ENCODE measurements at regions not wholly inside any gene's neighbourhood (a gene's known extent, or its start where the extent isn't known, plus 50 kb on each side); places are given as distances from the start of the nearest gene placed in this dataset.
A peak's percentile ranks its signal among the peaks of the same experiment; 100 is the strongest.

DNA sequence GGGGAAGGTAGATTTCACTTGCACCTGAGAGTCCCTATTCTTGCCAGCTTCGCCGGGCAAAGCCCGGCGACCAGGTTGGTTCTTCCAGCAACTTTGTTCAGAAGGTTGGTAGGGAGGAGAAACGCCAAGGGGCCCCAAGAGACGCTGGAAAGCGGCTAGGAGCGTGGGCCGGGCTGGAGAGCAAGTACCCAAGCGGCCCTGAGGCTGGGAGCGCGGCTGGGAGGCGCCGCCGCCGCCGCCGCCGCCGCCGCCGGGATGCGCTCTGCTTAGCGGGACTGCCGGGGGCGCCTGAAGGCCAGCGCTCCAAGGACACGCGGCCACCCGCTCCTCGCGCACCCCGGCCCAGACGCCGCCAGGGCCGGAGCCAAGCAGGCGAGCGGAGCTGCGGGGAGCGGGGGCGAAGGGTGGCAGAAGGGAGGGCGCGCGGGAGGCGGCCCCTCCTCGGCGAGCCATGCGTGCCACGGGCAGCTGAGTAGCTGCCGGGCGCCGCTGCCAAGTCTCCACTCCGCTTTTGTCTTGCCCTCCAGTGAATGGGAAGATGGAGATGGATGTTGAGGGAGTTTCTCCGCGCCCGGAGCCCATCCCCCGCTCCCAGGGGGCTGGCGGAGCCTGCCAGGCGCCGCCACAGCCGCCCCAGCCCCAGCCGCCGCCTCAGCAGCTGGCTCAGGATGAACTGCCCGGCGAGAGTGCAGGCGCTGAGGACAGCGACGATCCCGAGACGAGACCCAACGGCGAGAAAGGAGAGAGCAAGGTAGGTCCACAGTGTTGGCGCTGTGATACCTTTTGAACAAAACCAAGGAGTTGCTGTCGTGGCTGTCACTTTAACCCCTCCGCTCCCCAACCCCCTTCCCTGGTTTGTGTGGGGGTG is 227.4 kb upstream of the AZI2 start:
- peaks cover 5% of the 10 kb centered on the region for H3K27me3 ChIP-seq (replicated peaks; ENCODE audit: control insufficient read depth, insufficient read depth, low read length)
- DNase-seq (ENCODE audit: low read depth) = peak; percentile 49
- no peaks in the 10 kb centered on the region for H3K9me3 ChIP-seq (ENCODE audit: control insufficient read depth, low read length)
- peak overlapping the region; percentile 83 for H3K4me3 ChIP-seq (ENCODE audit: low read length)
- no peaks in the 10 kb centered on the region for H3K36me3 ChIP-seq (ENCODE audit: control insufficient read depth, insufficient read depth, low read length, severe bottlenecking)
- H3K9ac ChIP-seq (ENCODE audit: low read length) = peak overlapping the region; percentile 66
- H3K4me1 ChIP-seq (ENCODE audit: control insufficient read depth, insufficient read depth, low read length) = peaks cover 8% of the 10 kb centered on the region

DNA sequence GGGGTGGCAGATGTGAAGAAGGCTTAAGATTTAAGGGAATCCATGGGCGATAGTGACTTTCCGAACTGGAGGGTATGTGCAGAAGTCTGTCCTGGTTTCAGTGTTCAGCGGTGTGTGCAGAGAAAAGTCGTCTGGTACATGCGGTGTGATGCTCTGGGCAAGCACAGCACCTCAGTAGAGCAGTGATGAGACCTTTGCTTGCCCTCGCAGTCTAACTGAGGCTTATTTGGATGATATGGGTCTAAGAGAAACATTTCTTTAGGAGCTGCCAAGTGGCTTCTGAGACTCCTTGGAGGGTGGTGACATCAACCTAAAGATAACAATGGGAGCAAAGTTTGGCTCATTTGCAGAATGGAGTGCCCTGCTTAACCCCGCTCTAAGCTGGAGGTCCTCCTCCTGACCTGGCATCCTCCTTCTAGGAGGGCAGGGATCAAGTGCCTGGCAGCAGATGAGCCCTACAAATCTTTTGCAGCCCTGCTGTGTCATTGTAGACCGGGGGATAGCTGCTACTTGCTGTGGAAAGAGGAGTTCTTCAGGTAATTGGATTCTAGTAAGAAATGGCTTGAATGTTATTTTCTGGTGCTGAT is 228.1 kb upstream of the AZI2 start:
- DNase-seq (ENCODE audit: low read depth) = no peak
- Histone ChIP-seq H3K9me3 (ENCODE audit: control insufficient read depth, low read length) (no peaks in the 10 kb centered on the region), H3K4me1 (ENCODE audit: control insufficient read depth, insufficient read depth, low read length) (peaks cover 8% of the 10 kb centered on the region), H3K27me3 (replicated peaks; ENCODE audit: control insufficient read depth, insufficient read depth, low read length) (peaks cover 5% of the 10 kb centered on the region), H3K36me3 (ENCODE audit: control insufficient read depth, insufficient read depth, low read length, severe bottlenecking) (no peaks in the 10 kb centered on the region), H3K4me3 (ENCODE audit: low read length) (peak overlapping the region; percentile 83), H3K9ac (ENCODE audit: low read length) (peak overlapping the region; percentile 66)

DNA sequence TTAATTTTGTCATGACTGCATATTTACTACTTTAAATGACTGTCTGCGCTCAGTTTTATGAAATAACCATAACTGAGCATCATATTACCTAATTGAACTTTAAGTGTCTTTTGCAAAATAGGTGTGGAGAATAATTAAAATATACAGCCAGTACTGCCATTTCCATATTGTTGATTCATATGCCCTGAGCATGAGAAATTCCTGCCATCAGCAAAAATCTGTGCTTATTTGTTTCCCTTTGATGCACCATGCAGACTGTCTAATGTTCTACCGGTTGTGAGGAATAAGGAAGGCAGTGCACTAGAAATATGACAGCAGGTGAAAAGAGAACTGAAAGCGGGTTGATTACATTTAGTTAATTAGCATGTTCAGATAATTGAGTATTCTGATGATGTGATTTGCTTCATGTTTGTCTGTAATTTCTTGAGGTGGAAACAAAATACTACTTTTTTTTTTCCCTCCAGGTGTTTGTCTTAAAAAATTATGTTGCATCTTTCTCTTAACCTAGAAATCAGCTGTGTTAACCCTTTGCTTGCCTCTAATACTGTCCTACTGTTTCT is 229.4 kb upstream of the AZI2 start:
- H3K4me3 ChIP-seq (ENCODE audit: low read length) = peak overlapping the region; percentile 83
- H3K9me3 ChIP-seq (ENCODE audit: control insufficient read depth, low read length) = no peaks in the 10 kb centered on the region
- H3K4me1 ChIP-seq (ENCODE audit: control insufficient read depth, insufficient read depth, low read length) = peaks cover 8% of the 10 kb centered on the region
- DNase-seq (ENCODE audit: low read depth) = no peak
- H3K9ac ChIP-seq (ENCODE audit: low read length) = no peak overlapping the region
- H3K36me3 ChIP-seq (ENCODE audit: control insufficient read depth, insufficient read depth, low read length, severe bottlenecking) = no peaks in the 10 kb centered on the region
- H3K27me3 ChIP-seq (replicated peaks; ENCODE audit: control insufficient read depth, insufficient read depth, low read length) = peaks cover 5% of the 10 kb centered on the region

DNA sequence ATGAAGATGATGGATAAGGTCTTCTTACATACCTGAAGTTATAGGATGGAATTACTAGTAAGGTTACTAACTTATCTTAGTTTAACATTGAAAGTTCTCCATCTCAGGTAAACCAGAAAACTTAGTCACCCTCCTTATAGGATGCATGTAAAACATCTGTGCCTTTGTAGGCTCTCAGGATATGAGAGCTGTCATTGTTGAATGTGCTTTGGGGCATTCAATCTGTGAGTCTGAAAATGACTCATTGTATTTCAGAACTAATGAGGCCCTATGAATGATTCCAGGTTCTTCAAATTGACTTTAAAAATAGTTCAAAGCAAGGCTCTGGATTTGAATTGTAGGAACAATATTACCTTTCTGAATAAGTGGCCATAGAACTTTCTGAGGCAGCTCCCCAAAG is 237.7 kb upstream of the AZI2 start:
- H3K9ac ChIP-seq (ENCODE audit: low read length) = no peak overlapping the region
- no peaks in the 10 kb centered on the region for H3K27me3 ChIP-seq (replicated peaks; ENCODE audit: control insufficient read depth, insufficient read depth, low read length)
- no peak for DNase-seq (ENCODE audit: low read depth)
- H3K4me3 ChIP-seq (ENCODE audit: low read length) = no peak overlapping the region
- no peaks in the 10 kb centered on the region for H3K4me1 ChIP-seq (ENCODE audit: control insufficient read depth, insufficient read depth, low read length)
- no peaks in the 10 kb centered on the region for H3K9me3 ChIP-seq (ENCODE audit: control insufficient read depth, low read length)
- H3K36me3 ChIP-seq (ENCODE audit: control insufficient read depth, insufficient read depth, low read length, severe bottlenecking) = no peaks in the 10 kb centered on the region

DNA sequence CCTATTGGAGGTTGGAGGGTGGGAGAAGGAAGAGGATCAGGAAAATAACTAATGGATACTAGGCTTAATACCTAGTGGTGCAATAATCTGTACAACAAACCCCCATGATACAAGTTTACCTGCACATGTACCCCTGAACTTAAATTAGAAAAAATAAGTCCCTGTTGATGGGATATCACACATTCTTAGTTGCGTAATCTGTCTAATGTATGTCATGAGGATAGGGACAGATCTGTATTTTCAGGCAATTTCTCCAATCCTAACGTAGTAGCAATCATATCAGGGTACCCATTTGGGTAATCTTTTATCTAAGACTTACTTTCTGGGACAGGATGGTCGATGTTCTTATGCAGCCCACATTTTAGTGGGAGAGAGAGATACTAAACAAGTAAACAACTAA is 239.1 kb upstream of the AZI2 start:
- Histone ChIP-seq H3K9ac (ENCODE audit: low read length) (no peak overlapping the region), H3K27me3 (replicated peaks; ENCODE audit: control insufficient read depth, insufficient read depth, low read length) (no peaks in the 10 kb centered on the region), H3K4me3 (ENCODE audit: low read length) (no peak overlapping the region), H3K4me1 (ENCODE audit: control insufficient read depth, insufficient read depth, low read length) (no peaks in the 10 kb centered on the region), H3K9me3 (ENCODE audit: control insufficient read depth, low read length) (no peaks in the 10 kb centered on the region), H3K36me3 (ENCODE audit: control insufficient read depth, insufficient read depth, low read length, severe bottlenecking) (no peaks in the 10 kb centered on the region)
- no peak for DNase-seq (ENCODE audit: low read depth)

DNA sequence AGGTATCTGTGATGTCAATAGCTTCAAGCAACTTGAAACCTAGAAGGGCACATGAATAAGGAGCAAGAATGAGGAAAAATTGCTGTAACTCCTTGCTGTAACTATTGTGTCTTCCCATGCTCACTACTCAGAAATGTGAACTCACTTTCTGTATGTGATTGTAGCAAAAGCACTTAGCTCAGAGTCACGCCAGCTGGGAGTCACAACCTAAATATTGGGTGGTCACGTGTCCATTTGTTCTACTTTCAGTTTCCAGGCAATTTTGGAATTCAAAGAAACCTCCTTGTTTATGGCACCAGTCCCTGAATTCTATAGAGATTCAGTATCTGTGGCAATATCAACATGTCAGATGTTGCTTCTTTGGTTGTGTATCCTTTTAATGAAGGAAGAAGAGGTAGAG is 241.6 kb upstream of the AZI2 start:
- Histone ChIP-seq H3K4me1 (ENCODE audit: control insufficient read depth, insufficient read depth, low read length) (no peaks in the 10 kb centered on the region), H3K9me3 (ENCODE audit: control insufficient read depth, low read length) (no peaks in the 10 kb centered on the region), H3K27me3 (replicated peaks; ENCODE audit: control insufficient read depth, insufficient read depth, low read length) (no peaks in the 10 kb centered on the region), H3K4me3 (ENCODE audit: low read length) (no peak overlapping the region), H3K36me3 (ENCODE audit: control insufficient read depth, insufficient read depth, low read length, severe bottlenecking) (no peaks in the 10 kb centered on the region), H3K9ac (ENCODE audit: low read length) (no peak overlapping the region)
- peak; percentile 42 for DNase-seq (ENCODE audit: low read depth)

DNA sequence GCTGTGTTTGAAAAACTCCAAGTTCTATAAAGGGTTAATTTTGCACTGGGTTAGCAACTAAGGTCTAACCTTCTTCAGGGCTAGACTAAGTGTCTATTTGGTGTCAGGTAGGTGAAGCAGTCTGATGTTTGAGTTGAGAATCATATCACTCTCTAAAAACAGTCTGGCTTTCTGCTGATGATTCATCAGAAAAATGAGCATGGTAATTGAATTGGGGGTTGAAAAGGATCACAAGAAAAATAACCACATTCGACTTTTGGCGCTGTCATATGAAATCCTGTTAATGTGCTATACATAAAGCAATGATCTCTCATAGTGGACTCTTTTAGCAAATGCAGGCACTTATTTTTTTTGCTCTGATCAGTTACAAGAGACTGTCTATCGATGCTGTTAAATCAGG is 242.2 kb upstream of the AZI2 start:
- Histone ChIP-seq H3K9me3 (ENCODE audit: control insufficient read depth, low read length) (no peaks in the 10 kb centered on the region), H3K9ac (ENCODE audit: low read length) (no peak overlapping the region), H3K4me3 (ENCODE audit: low read length) (no peak overlapping the region), H3K4me1 (ENCODE audit: control insufficient read depth, insufficient read depth, low read length) (no peaks in the 10 kb centered on the region), H3K36me3 (ENCODE audit: control insufficient read depth, insufficient read depth, low read length, severe bottlenecking) (no peaks in the 10 kb centered on the region), H3K27me3 (replicated peaks; ENCODE audit: control insufficient read depth, insufficient read depth, low read length) (no peaks in the 10 kb centered on the region)
- DNase-seq (ENCODE audit: low read depth) = peak; percentile 18

DNA sequence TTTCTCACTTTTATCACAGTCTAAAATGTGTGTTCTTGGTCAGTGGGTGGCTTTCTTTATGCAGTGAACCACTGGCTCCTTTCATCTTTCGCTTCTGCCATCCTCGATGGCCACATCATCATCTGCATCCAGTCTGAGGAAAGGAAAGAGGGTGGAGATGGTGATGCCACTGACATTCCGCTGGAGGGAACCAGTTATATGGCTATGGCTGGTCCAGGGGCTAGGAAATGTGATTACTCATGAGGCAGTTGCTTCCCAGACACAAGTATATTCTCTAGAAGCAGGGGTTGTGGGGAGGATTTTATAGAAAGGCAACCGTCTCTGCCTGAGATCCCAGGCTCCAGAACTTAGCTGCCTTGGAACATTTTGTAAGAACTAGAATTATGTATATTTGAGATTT is 246.7 kb upstream of the AZI2 start:
- DNase-seq (ENCODE audit: low read depth) = no peak
- Histone ChIP-seq H3K9ac (ENCODE audit: low read length) (no peak overlapping the region), H3K9me3 (ENCODE audit: control insufficient read depth, low read length) (no peaks in the 10 kb centered on the region), H3K4me1 (ENCODE audit: control insufficient read depth, insufficient read depth, low read length) (no peaks in the 10 kb centered on the region), H3K27me3 (replicated peaks; ENCODE audit: control insufficient read depth, insufficient read depth, low read length) (no peaks in the 10 kb centered on the region), H3K4me3 (ENCODE audit: low read length) (no peak overlapping the region), H3K36me3 (ENCODE audit: control insufficient read depth, insufficient read depth, low read length, severe bottlenecking) (no peaks in the 10 kb centered on the region)

DNA sequence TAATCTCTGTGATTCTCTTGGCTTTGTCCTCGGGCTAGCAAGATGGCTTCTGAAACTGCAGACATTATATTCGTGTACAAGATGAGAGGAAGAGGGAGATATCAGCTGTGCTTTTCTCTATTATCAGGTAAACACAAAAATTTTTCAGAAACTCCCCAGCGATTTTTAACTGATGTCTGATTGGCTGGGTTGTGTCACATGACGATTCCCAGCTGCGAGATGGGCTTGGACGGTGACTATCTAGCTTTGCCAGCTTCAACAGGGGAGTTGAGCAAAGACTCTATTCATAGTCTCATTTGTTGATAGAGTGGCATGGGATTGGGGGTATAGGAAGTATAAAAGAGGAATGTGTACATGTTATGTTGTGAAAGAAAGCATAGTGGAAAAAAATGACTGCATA is 248.8 kb upstream of the AZI2 start:
- Histone ChIP-seq H3K4me1 (ENCODE audit: control insufficient read depth, insufficient read depth, low read length) (no peaks in the 10 kb centered on the region), H3K36me3 (ENCODE audit: control insufficient read depth, insufficient read depth, low read length, severe bottlenecking) (no peaks in the 10 kb centered on the region), H3K9me3 (ENCODE audit: control insufficient read depth, low read length) (no peaks in the 10 kb centered on the region), H3K4me3 (ENCODE audit: low read length) (no peak overlapping the region), H3K9ac (ENCODE audit: low read length) (no peak overlapping the region), H3K27me3 (replicated peaks; ENCODE audit: control insufficient read depth, insufficient read depth, low read length) (no peaks in the 10 kb centered on the region)
- DNase-seq (ENCODE audit: low read depth) = no peak

DNA sequence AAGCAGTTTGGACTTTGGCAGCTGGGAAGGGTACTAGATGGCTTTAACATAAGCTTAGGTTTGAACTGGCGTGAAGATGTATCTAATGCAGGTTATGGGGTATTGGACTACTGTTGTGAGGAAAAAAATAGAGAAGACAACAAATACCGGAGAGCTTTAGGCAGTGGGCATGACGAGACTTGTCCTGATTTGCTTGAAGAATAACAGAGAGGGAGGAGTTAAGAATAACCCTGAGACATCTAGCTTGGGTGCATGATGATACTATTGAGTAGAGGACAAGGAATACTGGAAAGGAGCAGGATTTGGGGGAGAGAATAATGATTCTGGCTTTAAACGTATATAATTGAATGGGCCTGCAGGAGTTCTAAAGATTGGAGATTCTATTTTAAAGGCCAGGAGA is 249.5 kb upstream of the AZI2 start:
- H3K36me3 ChIP-seq (ENCODE audit: control insufficient read depth, insufficient read depth, low read length, severe bottlenecking) = no peaks in the 10 kb centered on the region
- DNase-seq (ENCODE audit: low read depth) = no peak
- no peak overlapping the region for H3K9ac ChIP-seq (ENCODE audit: low read length)
- no peaks in the 10 kb centered on the region for H3K27me3 ChIP-seq (replicated peaks; ENCODE audit: control insufficient read depth, insufficient read depth, low read length)
- no peak overlapping the region for H3K4me3 ChIP-seq (ENCODE audit: low read length)
- H3K9me3 ChIP-seq (ENCODE audit: control insufficient read depth, low read length) = no peaks in the 10 kb centered on the region
- no peaks in the 10 kb centered on the region for H3K4me1 ChIP-seq (ENCODE audit: control insufficient read depth, insufficient read depth, low read length)

DNA sequence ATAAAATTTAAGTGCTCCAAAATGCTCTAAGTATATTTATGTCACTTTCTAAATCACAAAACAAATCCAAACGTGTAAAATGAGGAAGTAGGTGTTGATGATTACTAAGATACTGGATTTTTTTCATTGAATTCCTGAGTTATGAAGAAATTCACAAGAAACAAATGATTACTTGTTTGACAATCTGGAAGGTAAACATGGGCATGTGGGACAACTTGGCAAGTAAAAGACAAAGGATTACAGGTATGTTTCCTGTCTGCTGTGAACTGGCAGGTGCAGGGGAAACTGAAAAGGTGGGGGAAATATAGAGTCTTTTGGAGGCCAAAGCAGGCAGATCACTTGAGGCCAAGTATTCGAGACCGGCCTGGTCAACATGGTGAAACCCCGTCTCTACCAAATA is 252.7 kb upstream of the AZI2 start:
- no peaks in the 10 kb centered on the region for H3K9me3 ChIP-seq (ENCODE audit: control insufficient read depth, low read length)

More for the DNA sequence above, 252.7 kb upstream of the AZI2 start:
- H3K27me3 ChIP-seq (replicated peaks; ENCODE audit: control insufficient read depth, insufficient read depth, low read length) = no peaks in the 10 kb centered on the region
- no peaks in the 10 kb centered on the region for H3K36me3 ChIP-seq (ENCODE audit: control insufficient read depth, insufficient read depth, low read length, severe bottlenecking)
- no peak overlapping the region for H3K4me3 ChIP-seq (ENCODE audit: low read length)
- no peak overlapping the region for H3K9ac ChIP-seq (ENCODE audit: low read length)
- DNase-seq (ENCODE audit: low read depth) = no peak
- H3K4me1 ChIP-seq (ENCODE audit: control insufficient read depth, insufficient read depth, low read length) = no peaks in the 10 kb centered on the region

Measured in adipocyte (in vitro differentiated cells).